Activated naive CD4-positive, alpha-beta T cell treated with anti-CD3 and anti-CD28 coated beads for 36 hours (primary cell): ENCODE measurements at regions not wholly inside any gene's neighbourhood (a gene's known extent, or its start where the extent isn't known, plus 50 kb on each side); places are given as distances from the start of the nearest gene placed in this dataset.

Source experiments
- CTCF ChIA-PET: fragments of 350-600 bp; sonication (Branson Sonifier 250); formaldehyde crosslinking; loops from one replicate; lab custom pipeline; 2021; ENCODE audit warnings: antibody characterized with exemption; lab: Charles Lee
- DNase-seq: peaks from one replicate; pipeline ENCODE4 v3.0.0-alpha.2; 2020
- H3K27ac Mint-ChIP-seq: one replicate; pipeline ENCODE4 v1.8.0; 2021; ENCODE audit warnings: mild to moderate bottlenecking, mixed read lengths
- H3K27me3 Mint-ChIP-seq: one replicate; pipeline ENCODE4 v1.8.0; 2021; ENCODE audit warnings: low read depth, mixed read lengths
- H3K36me3 Mint-ChIP-seq: one replicate; pipeline ENCODE4 v1.8.0; 2021; ENCODE audit warnings: low read depth, mixed read lengths
- H3K4me1 Mint-ChIP-seq: one replicate; pipeline ENCODE4 v1.8.0; 2021; ENCODE audit warnings: low read depth, mixed read lengths
- H3K4me3 Mint-ChIP-seq: one replicate; pipeline ENCODE4 v1.8.0; 2021; ENCODE audit warnings: mild to moderate bottlenecking, moderate library complexity, mixed read lengths
- H3K9me3 Mint-ChIP-seq: one replicate; pipeline ENCODE4 v1.8.0; 2021; ENCODE audit warnings: mixed read lengths
- intact Hi-C: fragments of 100-400 bp; cut with micrococcal nuclease; formaldehyde crosslinking; loops from one replicate; pipeline ENCODE4 v1.15.1; 2023

DNA sequence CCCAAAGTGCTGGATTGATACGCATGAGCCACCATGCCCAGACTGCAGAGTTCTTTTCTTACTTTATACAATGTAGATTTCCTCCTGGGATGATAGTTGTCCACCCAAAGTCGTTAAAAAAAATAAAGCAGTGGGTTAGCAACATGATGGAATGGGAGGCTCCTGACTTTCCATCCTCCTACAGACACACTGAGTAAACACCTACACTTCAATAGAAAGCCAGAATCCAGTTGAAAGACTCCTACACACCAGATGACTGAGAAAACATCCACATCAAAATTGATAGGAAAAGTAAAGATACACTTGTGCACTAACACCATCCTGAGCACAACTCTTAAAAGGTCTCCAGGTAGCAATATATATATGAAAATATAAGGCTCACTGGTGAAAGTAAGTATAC, 95.0 kb upstream of the TUT7 start:
- H3K36me3 Mint-ChIP-seq = no peaks in the 10 kb centered on the region
- H3K27me3 Mint-ChIP-seq = peaks cover 8% of the 10 kb centered on the region
- CTCF ChIA-PET = no interaction called here
- no peaks in the 10 kb centered on the region for H3K9me3 Mint-ChIP-seq
- H3K27ac Mint-ChIP-seq = no peak overlapping the region
- DNase-seq = no peak
- H3K4me3 Mint-ChIP-seq = no peak overlapping the region
- intact Hi-C loops = no loop called here
- no peaks in the 10 kb centered on the region for H3K4me1 Mint-ChIP-seq

GRCh38 chr9:86445671-86446070, 91.5 kb upstream of the TUT7 start:
- peaks cover 8% of the 10 kb centered on the region for H3K27me3 Mint-ChIP-seq
- CTCF ChIA-PET = no interaction called here
- no peaks in the 10 kb centered on the region for H3K4me1 Mint-ChIP-seq
- H3K9me3 Mint-ChIP-seq = no peaks in the 10 kb centered on the region
- H3K36me3 Mint-ChIP-seq = no peaks in the 10 kb centered on the region
- DNase-seq = no peak
- H3K4me3 Mint-ChIP-seq = no peak overlapping the region
- H3K27ac Mint-ChIP-seq = no peak overlapping the region
- intact Hi-C loops = no loop called here

- intact Hi-C loops = no loop called here
- Mint-ChIP-seq H3K9me3 (no peaks in the 10 kb centered on the region), H3K36me3 (no peaks in the 10 kb centered on the region), H3K4me3 (no peak overlapping the region), H3K4me1 (no peaks in the 10 kb centered on the region), H3K27me3 (peaks cover 10% of the 10 kb centered on the region), H3K27ac (no peak overlapping the region)
- no peak for DNase-seq
- CTCF ChIA-PET = no interaction called here
Measured at GRCh38 chr9:86443992-86444391, 89.8 kb upstream of the TUT7 start.

DNA sequence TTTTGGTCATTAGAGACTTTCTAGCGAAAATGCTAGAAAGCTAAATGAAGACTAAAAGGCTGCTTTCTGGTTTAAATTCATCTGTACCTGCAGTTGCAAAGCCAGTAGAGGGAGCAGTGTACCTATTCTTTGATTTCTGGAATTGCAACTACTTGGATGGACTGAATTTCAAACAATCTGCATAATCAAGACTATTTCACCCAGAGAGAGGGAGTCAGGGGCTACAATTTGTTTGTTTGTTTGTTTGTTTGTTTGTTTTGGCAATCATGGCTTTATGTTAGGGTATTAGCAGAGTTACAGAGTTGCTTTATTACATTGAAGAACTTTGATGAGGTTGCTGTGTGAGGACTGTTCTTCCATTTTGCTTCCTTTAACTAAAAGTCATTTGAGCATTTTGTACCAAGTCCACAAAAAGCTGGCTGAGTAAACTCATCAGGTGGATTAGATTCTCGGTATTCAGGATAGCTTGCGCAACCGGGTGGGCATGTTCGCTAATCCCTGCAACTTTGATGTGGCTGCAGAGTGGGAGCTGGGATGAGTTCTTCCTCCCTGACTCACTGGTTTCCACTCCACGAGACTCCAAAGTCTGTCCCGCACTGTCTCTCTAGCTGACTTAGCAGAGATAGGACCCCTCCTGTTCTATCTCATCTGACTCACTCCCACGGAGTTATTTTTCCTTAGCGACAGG, 80.0 kb upstream of the TUT7 start:
- no peaks in the 10 kb centered on the region for H3K4me1 Mint-ChIP-seq
- no peak for DNase-seq
- H3K9me3 Mint-ChIP-seq = peaks cover 7% of the 10 kb centered on the region
- H3K4me3 Mint-ChIP-seq = no peak overlapping the region
- no peaks in the 10 kb centered on the region for H3K36me3 Mint-ChIP-seq
- CTCF ChIA-PET = interaction anchor here (0.6 to 2.5 kb wide), 6 partner anchors 18 to 923 kb away, joined by 3 to 13 read pairs (median 4); no protein-coding TSS in a partner anchor
- H3K27ac Mint-ChIP-seq = no peak overlapping the region
- intact Hi-C loops = loop anchor here (1.0 kb wide), 1 partner anchor 890 kb away; no protein-coding TSS in a partner anchor
- H3K27me3 Mint-ChIP-seq = peaks cover 16% of the 10 kb centered on the region

DNA sequence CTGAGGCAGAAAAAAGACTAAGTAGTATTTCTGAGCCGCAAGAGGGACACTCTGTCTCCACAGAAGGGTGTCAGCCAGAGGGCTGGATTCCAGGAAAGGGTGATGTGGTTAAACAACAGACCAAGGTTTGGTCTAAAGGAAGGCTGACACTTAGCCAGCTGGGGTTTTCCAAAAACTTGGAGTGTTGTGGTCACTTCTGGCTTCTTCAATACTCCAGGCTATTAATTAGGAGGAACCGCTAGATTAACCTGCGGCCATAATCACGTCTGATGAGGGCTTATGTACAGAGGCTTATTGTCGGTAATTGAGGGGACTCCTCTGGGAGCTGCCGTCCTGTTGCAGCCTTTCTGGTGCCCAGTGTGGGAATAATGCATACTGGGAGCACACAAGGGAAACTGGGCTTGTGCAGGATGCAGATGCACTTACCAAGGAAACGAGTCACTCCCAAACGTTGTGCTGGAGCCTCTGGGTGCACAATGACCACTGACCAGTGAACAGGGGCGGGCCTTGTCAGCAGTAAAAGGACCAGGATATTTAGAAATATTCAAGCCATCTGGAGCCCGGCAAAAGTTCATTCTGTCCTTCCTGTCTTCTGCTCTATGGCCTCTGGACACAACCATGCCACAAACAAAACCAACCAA, 70.2 kb upstream of the TUT7 start:
- Mint-ChIP-seq H3K36me3 (no peaks in the 10 kb centered on the region), H3K4me1 (no peaks in the 10 kb centered on the region), H3K4me3 (no peak overlapping the region), H3K27ac (no peak overlapping the region), H3K9me3 (no peaks in the 10 kb centered on the region), H3K27me3 (peaks cover 4% of the 10 kb centered on the region)
- no peak for DNase-seq
- intact Hi-C loops = no loop called here
- CTCF ChIA-PET = no interaction called here

DNA sequence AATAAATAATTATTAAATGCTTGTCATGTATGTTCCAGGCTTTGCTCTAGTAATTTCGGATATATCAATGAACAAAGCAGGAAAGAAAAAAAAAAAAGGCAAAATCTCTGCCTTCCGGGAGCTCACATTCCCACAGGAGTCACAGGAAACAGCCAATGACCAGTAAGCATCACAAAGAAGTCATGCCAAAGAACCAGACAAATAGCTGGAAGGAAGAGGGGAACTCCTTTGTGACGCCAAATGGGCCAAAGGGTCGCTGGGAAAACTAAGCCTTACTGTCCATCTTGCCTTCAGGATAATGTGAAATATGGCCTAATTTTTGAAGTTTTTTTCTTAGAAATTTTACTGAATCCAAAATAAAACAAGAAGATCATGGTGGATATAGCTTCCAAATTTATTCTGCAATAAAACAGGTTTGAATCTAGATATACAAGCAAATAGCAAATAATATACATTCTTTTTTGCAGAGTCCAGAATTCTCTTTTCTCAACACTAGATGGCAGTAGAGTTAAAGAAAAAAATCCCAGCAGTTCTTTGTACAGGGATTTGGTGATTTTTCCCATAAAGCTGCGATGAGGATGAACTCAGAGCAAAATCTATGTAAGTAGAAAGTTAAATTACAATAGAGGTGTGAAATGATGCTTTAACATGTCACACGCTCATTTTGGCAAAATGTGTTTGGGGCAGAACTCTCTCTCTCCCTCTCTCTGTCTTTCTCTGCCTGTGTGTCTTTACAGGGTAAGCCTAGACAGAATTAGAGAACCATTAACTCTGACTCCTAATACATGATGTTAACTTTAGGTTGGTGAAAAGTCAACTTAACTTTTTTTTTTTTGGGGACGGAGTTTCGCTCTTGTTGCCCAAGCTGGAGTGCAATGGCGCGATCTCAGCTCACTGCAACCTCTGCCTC, 60.0 kb upstream of the TUT7 start:
- CTCF ChIA-PET = interaction anchor here (0.6 to 2.8 kb wide), 11 partner anchors 9 to 887 kb away, joined by 3 to 13 read pairs (median 4); no protein-coding TSS in a partner anchor
- intact Hi-C loops = loop anchor here (1.0 to 10.0 kb wide), 3 partner anchors 212 to 1251 kb away; no protein-coding TSS in a partner anchor
- H3K4me3 Mint-ChIP-seq = no peak overlapping the region
- H3K27ac Mint-ChIP-seq = no peak overlapping the region
- H3K9me3 Mint-ChIP-seq = no peaks in the 10 kb centered on the region
- no peaks in the 10 kb centered on the region for H3K36me3 Mint-ChIP-seq
- no peak for DNase-seq
- H3K4me1 Mint-ChIP-seq = no peaks in the 10 kb centered on the region
- H3K27me3 Mint-ChIP-seq = peaks cover 4% of the 10 kb centered on the region

- CTCF ChIA-PET = interaction anchor here (0.6 to 0.7 kb wide), 2 partner anchors 118 to 672 kb away, joined by 3 to 5 read pairs; no protein-coding TSS in a partner anchor
- H3K27me3 Mint-ChIP-seq = peaks cover 12% of the 10 kb centered on the region
- H3K4me3 Mint-ChIP-seq = no peak overlapping the region
- H3K36me3 Mint-ChIP-seq = no peaks in the 10 kb centered on the region
- H3K9me3 Mint-ChIP-seq = no peaks in the 10 kb centered on the region
- no peak overlapping the region for H3K27ac Mint-ChIP-seq
- intact Hi-C loops = loop anchor here (5.0 to 10.0 kb wide), 2 partner anchors 208 to 1255 kb away; no protein-coding TSS in a partner anchor
- no peak for DNase-seq
- peaks cover 26% of the 10 kb centered on the region for H3K4me1 Mint-ChIP-seq
Measured at GRCh38 chr9:86410281-86410680, 56.1 kb upstream of the TUT7 start.

DNA sequence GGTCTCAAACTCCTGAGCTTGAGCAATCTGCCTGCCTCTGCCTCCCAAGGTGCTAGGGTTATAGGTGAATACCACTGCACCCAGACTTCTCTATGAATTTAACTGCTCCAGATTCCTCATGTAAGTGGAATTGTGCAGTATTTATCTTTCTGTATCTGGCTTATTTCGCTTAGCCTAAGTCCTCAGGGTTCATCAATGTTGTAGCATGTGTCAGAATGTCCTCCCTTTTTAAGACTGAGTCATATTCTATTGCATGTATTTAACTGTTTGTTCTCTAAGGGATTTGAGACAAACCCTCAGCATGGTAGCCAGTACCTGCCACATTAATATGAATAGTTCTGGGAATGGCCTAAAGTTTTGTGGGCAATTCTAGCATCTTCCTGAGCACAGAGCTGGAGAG, 53.9 kb upstream of the TUT7 start:
- Mint-ChIP-seq H3K4me1 (peaks cover 27% of the 10 kb centered on the region), H3K4me3 (no peak overlapping the region), H3K27ac (no peak overlapping the region), H3K9me3 (no peaks in the 10 kb centered on the region), H3K36me3 (no peaks in the 10 kb centered on the region), H3K27me3 (peaks cover 16% of the 10 kb centered on the region)
- intact Hi-C loops = loop anchor here (5.0 kb wide), 1 partner anchor 539 kb away; the partner anchor contains the start of gene GAS1
- CTCF ChIA-PET = no interaction called here
- no peak for DNase-seq

GRCh38 chr9:86407022-86407421, 52.8 kb upstream of the TUT7 start:
- Mint-ChIP-seq H3K27me3 (peaks cover 20% of the 10 kb centered on the region), H3K4me1 (peaks cover 27% of the 10 kb centered on the region), H3K9me3 (no peaks in the 10 kb centered on the region), H3K27ac (no peak overlapping the region), H3K4me3 (no peak overlapping the region), H3K36me3 (no peaks in the 10 kb centered on the region)
- CTCF ChIA-PET = no interaction called here
- DNase-seq = peak; percentile 10
- intact Hi-C loops = loop anchor here (2.0 to 5.0 kb wide), 3 partner anchors 52 to 540 kb away; partner anchors contain the start of genes GAS1, ISCA1 and TUT7

DNA sequence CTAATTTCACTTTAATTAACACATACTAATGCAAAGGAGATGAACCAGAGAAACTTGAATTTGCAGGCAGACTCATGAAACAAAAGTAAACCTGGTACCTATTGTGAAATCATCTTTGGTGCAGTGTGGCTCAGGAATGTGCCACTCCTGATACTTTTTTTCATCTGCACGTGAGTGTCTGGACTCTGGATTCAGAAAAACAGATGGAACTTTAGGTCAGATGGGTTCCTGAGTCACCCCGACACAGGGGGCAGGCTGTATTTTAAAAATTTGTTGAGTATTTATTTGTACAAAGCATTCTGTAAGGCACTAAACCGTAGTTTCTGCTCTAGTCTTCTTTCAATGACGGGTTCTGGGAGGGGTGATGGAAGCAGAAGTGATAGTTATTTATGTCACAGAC, 52.2 kb upstream of the TUT7 start:
- no peak overlapping the region for H3K4me3 Mint-ChIP-seq
- no peak overlapping the region for H3K27ac Mint-ChIP-seq
- peaks cover 20% of the 10 kb centered on the region for H3K27me3 Mint-ChIP-seq
- H3K4me1 Mint-ChIP-seq = peaks cover 27% of the 10 kb centered on the region
- DNase-seq = no peak
- CTCF ChIA-PET = interaction anchor here (0.6 to 2.4 kb wide), 3 partner anchors 8 to 290 kb away, joined by 3 to 11 read pairs (median 3); no protein-coding TSS in a partner anchor
- H3K9me3 Mint-ChIP-seq = no peaks in the 10 kb centered on the region
- intact Hi-C loops = loop anchor here (2.0 to 5.0 kb wide), 3 partner anchors 52 to 541 kb away; partner anchors contain the start of genes GAS1, ISCA1 and TUT7
- no peaks in the 10 kb centered on the region for H3K36me3 Mint-ChIP-seq

DNA sequence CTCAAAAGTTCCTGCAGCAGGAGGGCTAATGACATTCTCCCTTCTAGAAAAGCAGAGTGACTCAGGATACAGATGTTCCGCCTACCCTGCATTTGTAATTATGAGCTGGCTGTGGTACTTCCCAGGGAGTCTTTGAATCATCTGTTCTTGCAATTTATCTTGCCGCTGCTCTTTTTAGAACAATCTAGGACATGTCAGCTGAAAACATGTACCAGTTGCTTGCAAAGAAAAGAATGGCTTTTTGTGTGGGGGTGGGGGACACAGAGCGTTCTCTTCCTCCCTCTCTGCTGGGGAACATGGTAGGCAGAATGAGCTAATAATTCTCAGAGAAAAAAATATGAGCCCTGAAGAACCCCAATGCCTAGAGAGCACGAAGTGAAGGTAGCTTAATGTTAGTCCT, 51.7 kb upstream of the TUT7 start:
- H3K9me3 Mint-ChIP-seq = no peaks in the 10 kb centered on the region
- peak overlapping the region; percentile 10 for H3K4me3 Mint-ChIP-seq
- CTCF ChIA-PET = interaction anchor here (0.6 to 2.4 kb wide), 3 partner anchors 9 to 290 kb away, joined by 3 to 11 read pairs (median 3); no protein-coding TSS in a partner anchor
- H3K4me1 Mint-ChIP-seq = peaks cover 27% of the 10 kb centered on the region
- H3K27ac Mint-ChIP-seq = peak overlapping the region; percentile 55
- peaks cover 19% of the 10 kb centered on the region for H3K27me3 Mint-ChIP-seq
- intact Hi-C loops = loop anchor here (2.0 to 5.0 kb wide), 3 partner anchors 51 to 541 kb away; partner anchors contain the start of genes GAS1, ISCA1 and TUT7
- DNase-seq = peak; percentile 52
- H3K36me3 Mint-ChIP-seq = no peaks in the 10 kb centered on the region
